Stimulated activated naive CD8-positive, alpha-beta T cell treated with anti-CD3 and anti-CD28 coated beads, Interleukin-15, amount 100 ng/mL, for 72 hours (primary cell): ENCODE measurements at regions not wholly inside any gene's neighbourhood (a gene's known extent, or its start where the extent isn't known, plus 50 kb on each side); places are given as distances from the start of the nearest gene placed in this dataset.

Experiments used
- ATAC-seq: fragments of 150-1000 bp; cut with Tn5 transposase; 2 replicates; pipeline ENCODE4 v1.10.0; 2021; ENCODE audit warnings: mild to moderate bottlenecking, moderate library complexity
- DNase-seq, 2 donors: peaks; one replicate each; pipeline ENCODE4 v3.0.0; 2021 to 2022
- H3K27ac Mint-ChIP-seq, 2 donors: one replicate each; pipeline ENCODE4 v1.8.0; 2022; ENCODE audit warnings: mild to moderate bottlenecking in 2 of 2, mixed read lengths in 2 of 2, moderate library complexity in 2 of 2
- H3K27me3 Mint-ChIP-seq: one replicate; pipeline ENCODE4 v1.8.0; 2022; ENCODE audit warnings: mixed read lengths
- H3K4me1 Mint-ChIP-seq: one replicate; pipeline ENCODE4 v1.8.0; 2022; ENCODE audit warnings: mild to moderate bottlenecking, mixed read lengths
- H3K4me3 Mint-ChIP-seq, 2 donors: one replicate each; pipeline ENCODE4 v1.8.0; 2022; ENCODE audit warnings: mild to moderate bottlenecking in 2 of 2, mixed read lengths in 2 of 2, moderate library complexity in 1 of 2
- H3K9me3 Mint-ChIP-seq, 2 donors: one replicate each; pipeline ENCODE4 v1.8.0; 2022; ENCODE audit warnings: mixed read lengths in 2 of 2

DNA sequence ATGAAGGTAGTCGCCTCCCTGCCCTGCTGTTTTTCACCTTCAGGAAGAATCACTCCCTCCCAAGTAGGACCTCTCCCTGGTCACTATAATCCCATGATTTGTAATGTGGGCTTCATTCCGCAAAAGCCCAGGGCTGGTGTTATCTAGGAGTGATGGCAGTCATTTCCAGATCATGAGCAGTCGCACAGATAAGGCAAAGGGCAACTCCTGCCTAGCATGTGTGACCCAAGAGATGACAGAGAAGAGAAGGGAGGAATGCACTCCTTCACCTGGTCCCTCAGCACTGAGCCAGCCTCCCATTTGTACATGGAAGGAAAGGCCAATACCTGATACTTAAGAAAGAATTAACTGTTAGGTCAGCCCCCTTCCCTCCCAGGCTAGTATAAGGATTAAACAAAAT, 102.9 kb downstream of the RPL27A start:
- no peak overlapping the region for H3K4me3 Mint-ChIP-seq
- H3K4me1 Mint-ChIP-seq: no peaks in the 10 kb centered on the region
- no peaks in the 10 kb centered on the region for H3K9me3 Mint-ChIP-seq
- H3K27ac Mint-ChIP-seq: no peak overlapping the region
- no peak for ATAC-seq
- DNase-seq: no peak
- H3K27me3 Mint-ChIP-seq: peaks cover 11% of the 10 kb centered on the region

DNA sequence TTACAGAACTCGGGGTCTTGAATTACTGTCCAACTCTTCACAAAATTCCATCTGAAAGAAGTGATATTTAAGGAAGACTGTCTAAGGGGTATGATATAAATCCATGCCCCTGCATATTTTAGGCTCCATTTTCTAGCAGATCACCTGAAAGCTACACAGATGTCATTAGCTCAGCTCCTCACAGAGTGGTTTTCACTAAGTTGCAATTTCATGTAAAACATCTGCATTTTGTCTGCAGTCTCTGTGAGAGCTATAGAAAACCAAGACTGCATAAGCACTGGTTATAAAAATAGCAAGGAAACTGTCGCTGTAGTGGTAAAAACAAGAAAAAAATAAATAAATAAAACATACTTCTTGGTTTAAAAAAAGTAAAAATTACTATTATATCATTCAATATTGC, 103.4 kb downstream of the RPL27A start:
- H3K4me3 Mint-ChIP-seq: no peak overlapping the region
- DNase-seq (no peak), ATAC-seq (no peak)
- H3K27ac Mint-ChIP-seq: no peak overlapping the region
- H3K9me3 Mint-ChIP-seq: no peaks in the 10 kb centered on the region
- H3K27me3 Mint-ChIP-seq: peaks cover 5% of the 10 kb centered on the region
- no peaks in the 10 kb centered on the region for H3K4me1 Mint-ChIP-seq

DNA sequence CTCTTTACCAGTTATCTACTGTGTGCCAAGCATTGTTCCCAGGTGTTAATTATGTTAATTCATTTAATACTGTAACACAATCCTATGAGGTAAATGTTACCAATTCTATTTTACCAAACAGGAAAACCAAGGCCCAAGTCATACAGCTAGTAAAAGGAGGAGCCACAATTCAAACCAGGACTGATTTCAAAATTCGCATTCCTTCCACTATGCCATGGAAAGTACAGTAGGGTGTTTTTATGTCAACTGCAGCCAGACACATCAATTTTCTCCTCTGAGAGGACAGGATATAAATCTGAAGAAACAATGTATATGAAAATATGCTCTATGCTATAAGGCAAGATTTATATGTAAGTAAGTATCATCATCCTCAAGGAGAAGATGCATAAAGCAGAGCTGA, 104.3 kb downstream of the RPL27A start:
- Mint-ChIP-seq H3K27ac (no peak overlapping the region), H3K4me3 (no peak overlapping the region), H3K27me3 (no peaks in the 10 kb centered on the region), H3K4me1 (no peaks in the 10 kb centered on the region), H3K9me3 (no peaks in the 10 kb centered on the region)
- DNase-seq (no peak), ATAC-seq (no peak)

DNA sequence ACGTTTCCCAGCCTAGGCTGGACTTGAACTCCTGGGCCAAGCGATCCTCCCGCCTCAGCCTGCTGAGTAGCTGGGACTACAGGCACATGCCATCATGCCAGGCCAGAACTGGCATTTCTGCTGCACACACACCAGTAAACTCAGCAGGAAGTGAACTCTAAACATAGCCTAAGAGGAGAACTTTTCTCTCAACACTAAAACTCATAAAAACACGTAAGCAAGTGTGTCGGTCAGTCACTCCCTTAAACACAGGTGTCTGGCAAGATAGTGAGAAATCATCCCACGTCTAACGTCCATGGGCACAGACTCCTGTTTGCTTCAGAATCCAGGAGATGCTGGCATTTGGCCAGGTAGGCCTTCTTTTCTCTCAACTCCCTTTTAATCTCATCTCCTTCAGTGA, 104.8 kb downstream of the RPL27A start:
- H3K27me3 Mint-ChIP-seq: no peaks in the 10 kb centered on the region
- no peak for ATAC-seq
- no peaks in the 10 kb centered on the region for H3K9me3 Mint-ChIP-seq
- no peak overlapping the region for H3K4me3 Mint-ChIP-seq
- H3K27ac Mint-ChIP-seq: no peak overlapping the region
- H3K4me1 Mint-ChIP-seq: no peaks in the 10 kb centered on the region
- no peak for DNase-seq

DNA sequence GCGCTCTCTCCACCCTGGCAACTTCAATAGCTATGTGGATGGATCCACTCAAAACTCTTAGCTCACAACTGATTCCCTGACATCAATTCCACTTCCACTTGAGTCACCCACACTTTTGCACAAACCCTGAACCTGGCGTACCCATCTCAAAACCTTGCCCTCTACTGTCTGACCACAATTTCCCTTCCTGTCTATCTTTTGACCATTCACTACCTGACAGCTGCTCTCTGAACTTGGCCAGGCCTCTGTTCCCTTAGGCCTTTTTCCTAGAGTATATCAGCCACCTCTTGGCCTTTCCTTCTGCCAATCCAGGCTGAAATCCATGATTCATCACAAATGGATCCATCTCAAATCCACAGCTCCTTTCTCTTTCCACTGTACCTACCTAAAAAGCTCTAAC, 106.0 kb downstream of the RPL27A start:
- peak overlapping the region in 1 of 2 donors; percentile 34 for H3K27ac Mint-ChIP-seq
- no peaks in the 10 kb centered on the region for H3K4me1 Mint-ChIP-seq
- no peak for DNase-seq
- ATAC-seq: no peak
- H3K4me3 Mint-ChIP-seq: no peak overlapping the region
- H3K27me3 Mint-ChIP-seq: no peaks in the 10 kb centered on the region
- H3K9me3 Mint-ChIP-seq: no peaks in the 10 kb centered on the region

DNA sequence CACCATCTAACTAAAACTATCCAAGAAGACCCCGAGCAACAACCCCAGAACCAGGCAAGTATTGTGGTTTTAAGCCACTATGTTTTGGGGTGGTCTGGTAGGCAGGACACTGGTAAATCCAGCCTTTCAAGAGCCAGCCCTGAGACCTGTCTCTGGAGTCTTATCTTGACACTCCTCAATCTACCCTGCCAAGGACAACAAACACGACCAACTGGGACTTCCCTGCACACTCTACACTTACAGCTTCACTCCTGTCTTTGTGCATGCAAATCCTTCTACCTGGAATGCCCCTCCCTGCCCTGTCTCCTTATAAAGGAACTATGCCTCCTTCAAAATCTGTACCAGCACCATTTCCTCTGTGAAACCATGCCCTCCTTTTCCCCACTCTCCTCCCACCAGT, 107.3 kb downstream of the RPL27A start:
- Mint-ChIP-seq H3K4me1 (no peaks in the 10 kb centered on the region), H3K4me3 (no peak overlapping the region), H3K27me3 (no peaks in the 10 kb centered on the region), H3K27ac (no peak overlapping the region), H3K9me3 (no peaks in the 10 kb centered on the region)
- no peak for ATAC-seq
- no peak for DNase-seq

DNA sequence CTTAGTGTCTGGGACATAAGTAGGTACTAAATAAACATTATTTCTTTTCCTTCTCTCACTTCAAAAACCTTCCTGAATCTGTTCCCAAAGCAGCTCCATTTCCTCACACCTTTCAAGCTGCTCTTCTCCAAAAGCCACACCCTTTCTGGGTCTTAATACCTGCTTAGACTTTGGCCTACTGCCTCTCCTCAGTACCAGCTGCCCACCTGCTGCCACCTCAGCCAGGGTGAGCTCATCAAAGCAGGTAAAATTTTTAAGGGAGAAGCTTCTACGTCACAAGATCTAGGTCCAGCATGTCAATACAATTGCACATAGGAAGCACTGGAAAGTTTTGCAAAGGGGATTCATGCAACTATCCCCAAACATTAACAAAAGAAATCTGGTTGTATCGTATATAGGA, 108.4 kb downstream of the RPL27A start:
- no peaks in the 10 kb centered on the region for H3K9me3 Mint-ChIP-seq
- no peak overlapping the region for H3K4me3 Mint-ChIP-seq
- H3K4me1 Mint-ChIP-seq: no peaks in the 10 kb centered on the region
- H3K27ac Mint-ChIP-seq: no peak overlapping the region
- no peaks in the 10 kb centered on the region for H3K27me3 Mint-ChIP-seq
- DNase-seq (no peak), ATAC-seq (no peak)

DNA sequence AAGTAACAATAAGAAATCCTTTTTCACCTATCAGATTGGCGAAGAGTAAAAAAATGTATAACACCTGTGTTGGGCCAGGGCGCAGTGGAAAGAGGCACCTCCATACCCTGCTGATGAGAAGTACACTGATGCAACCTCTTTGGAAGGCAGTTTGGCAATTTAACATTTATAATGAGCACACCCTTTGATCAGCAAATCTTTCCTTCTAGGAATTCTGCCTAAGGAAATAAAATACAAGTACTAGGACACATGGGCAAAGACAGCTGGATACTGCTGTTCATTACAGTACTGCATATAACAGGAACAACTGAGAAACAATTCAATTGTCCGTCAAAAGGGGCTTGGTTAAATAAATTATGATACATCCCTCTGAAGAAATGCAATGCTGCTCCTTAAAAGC, 110.1 kb downstream of the RPL27A start:
- no peaks in the 10 kb centered on the region for H3K4me1 Mint-ChIP-seq
- DNase-seq (no peak), ATAC-seq (no peak)
- no peak overlapping the region for H3K4me3 Mint-ChIP-seq
- peaks cover 5% of the 10 kb centered on the region for H3K27me3 Mint-ChIP-seq
- no peaks in the 10 kb centered on the region for H3K9me3 Mint-ChIP-seq
- H3K27ac Mint-ChIP-seq: no peak overlapping the region

DNA sequence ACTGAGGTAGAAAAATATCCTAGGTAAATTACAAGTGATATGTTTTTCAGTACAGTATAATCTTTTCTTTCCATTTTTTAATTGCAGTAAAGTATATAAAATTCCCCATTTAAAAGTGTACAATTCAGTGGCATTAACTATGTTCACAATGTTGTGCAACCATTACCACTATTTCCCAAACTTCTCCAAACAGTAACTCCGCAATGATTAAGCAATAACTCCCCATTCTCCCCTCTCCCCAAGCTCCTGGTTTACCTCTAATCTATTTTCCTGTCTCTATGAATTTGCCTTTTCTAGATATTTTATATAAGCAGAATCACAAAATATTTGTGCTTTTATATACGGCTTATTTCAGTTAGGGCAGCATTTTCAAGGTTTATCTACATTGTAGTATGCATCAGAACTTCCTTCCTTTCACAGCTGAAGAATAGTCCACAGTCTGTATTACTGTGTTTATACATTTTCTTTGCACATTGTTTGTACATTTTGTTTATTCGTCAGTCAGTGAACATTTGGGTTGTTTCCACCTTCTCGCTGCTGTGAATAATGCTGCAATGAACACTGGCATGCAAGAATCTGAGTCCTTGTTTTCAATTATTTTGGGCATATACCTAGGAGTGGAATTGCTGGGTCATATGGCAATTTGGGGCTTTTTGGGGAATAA, 110.7 kb downstream of the RPL27A start:
- Mint-ChIP-seq H3K9me3 (no peaks in the 10 kb centered on the region), H3K27me3 (peaks cover 10% of the 10 kb centered on the region), H3K4me3 (no peak overlapping the region), H3K4me1 (no peaks in the 10 kb centered on the region), H3K27ac (no peak overlapping the region)
- no peak for ATAC-seq
- DNase-seq: no peak

DNA sequence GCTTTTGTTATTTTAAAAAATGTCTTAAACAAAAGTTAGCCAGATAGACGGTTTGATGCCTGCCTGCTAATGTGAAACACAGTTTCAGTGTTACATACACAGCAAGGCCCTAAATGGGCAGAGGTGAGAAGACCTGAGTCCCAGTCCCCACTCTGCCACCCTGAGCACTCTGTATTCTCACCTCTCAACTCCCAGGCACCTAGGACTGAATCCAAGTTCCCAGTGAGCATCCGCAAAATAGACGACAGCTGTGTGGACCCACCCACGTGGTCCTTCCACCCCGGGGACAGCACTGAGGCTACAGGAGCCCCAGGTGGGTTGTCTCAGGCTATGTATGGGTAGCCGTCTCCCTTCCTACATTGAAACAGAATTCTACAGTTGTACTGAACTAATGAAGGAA, 111.5 kb downstream of the RPL27A start:
- no peaks in the 10 kb centered on the region for H3K4me1 Mint-ChIP-seq
- DNase-seq: no peak
- peak overlapping the region in 1 of 2 donors; percentile 84 for H3K27ac Mint-ChIP-seq
- no peak overlapping the region for H3K4me3 Mint-ChIP-seq
- H3K27me3 Mint-ChIP-seq: peaks cover 10% of the 10 kb centered on the region
- no peak for ATAC-seq
- no peaks in the 10 kb centered on the region for H3K9me3 Mint-ChIP-seq

DNA sequence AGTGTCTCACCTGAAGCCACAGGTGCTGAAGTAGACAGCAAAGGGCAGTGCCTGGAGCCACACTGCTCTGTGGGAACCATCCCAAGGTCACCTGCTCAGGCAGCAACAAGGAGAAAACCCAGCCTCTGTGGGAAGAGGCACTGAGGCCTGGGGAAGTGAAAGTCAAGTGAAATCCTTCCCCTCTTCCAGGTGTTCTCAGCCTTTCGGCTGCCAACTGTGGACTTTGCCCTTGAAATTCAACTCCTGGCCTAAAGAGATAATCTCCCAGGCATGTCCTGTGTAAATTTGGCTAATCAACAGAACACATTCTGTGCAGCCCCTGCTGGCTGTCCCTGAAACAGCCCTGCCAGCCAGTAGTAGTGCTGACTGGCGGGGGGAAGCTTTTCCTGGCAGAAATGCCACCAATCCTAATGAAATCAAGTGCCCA, 112.1 kb downstream of the RPL27A start:
- Mint-ChIP-seq H3K9me3 (no peaks in the 10 kb centered on the region), H3K27me3 (peaks cover 10% of the 10 kb centered on the region), H3K4me1 (no peaks in the 10 kb centered on the region), H3K4me3 (no peak overlapping the region), H3K27ac (no peak overlapping the region)
- ATAC-seq (no peak), DNase-seq (no peak)

DNA sequence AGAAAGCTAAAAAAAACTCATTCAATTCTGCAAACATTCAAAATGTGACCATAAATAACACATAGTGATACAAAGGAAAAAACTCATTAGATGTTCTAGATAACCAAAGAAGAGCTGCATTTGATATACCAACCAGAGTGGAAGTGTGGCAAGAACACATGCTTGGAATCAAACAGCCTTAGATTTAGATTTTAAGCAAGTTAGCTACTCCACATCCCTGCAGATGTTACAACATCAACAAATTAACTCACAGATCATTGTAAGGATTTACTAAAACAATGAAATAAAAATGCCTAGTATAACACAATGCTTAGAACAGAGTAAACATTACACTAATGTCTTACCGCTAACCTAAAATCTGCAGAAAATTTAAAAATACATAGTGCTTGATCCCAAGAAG, 114.0 kb upstream of the AKIP1 start:
- Mint-ChIP-seq H3K9me3 (no peaks in the 10 kb centered on the region), H3K4me3 (no peak overlapping the region), H3K27ac (no peak overlapping the region), H3K27me3 (peaks cover 10% of the 10 kb centered on the region), H3K4me1 (no peaks in the 10 kb centered on the region)
- DNase-seq (no peak), ATAC-seq (no peak)

DNA sequence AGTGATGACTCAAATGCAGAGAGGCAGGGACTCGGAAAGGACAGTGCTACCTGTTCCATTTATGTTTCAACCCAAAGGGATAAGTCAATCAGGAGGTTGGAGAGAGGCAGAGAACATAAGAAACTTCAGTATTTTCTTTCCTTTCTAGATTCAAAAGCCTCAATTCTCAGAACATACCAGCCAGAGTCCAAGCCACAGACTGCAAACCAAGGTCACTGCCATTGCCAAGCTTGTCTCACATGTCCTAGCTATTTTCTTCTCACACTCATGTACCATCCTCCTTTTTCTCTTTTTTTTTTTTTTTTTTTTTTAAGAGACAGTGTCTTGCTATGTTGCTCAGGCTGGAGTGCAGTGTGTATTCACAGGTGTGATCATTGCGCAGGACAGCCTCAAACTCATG, 111.7 kb upstream of the AKIP1 start:
- H3K27ac Mint-ChIP-seq: peak overlapping the region in 1 of 2 donors; percentile 85
- H3K4me3 Mint-ChIP-seq: no peak overlapping the region
- DNase-seq: no peak
- H3K27me3 Mint-ChIP-seq: peaks cover 10% of the 10 kb centered on the region
- no peak for ATAC-seq
- H3K9me3 Mint-ChIP-seq: no peaks in the 10 kb centered on the region
- H3K4me1 Mint-ChIP-seq: no peaks in the 10 kb centered on the region

DNA sequence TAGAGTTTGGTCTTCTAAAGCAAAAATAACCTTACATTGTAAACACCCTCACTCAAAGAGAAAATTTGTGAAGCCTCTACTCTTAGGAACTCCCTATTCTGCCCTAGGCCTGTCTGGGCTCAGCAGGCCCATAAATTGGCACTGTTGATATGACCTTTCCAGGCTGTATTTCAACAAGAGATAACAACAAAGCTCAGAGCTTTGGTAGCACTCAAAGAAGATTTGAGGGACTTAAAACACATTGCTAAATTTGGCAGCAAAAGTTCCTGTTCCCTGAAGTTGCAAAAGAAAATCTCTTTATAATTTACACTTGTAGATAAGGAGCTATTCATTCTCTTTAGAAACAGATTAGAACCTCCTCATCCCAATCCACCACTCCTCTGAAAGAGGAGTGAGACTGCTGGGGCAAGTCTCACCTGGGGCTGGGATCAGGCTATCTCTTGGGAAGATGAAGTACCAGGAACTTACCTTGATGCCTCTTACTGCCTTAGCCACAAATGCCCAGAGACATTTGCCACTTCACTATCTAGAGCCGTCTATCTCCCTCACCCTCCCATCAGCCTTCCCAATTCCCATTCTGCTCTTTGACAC, 110.4 kb upstream of the AKIP1 start:
- peak overlapping the region in 1 of 2 donors; percentile 64 for H3K27ac Mint-ChIP-seq
- peaks cover 10% of the 10 kb centered on the region for H3K27me3 Mint-ChIP-seq
- no peaks in the 10 kb centered on the region for H3K4me1 Mint-ChIP-seq
- ATAC-seq (no peak), DNase-seq (no peak)
- no peak overlapping the region for H3K4me3 Mint-ChIP-seq
- no peaks in the 10 kb centered on the region for H3K9me3 Mint-ChIP-seq

DNA sequence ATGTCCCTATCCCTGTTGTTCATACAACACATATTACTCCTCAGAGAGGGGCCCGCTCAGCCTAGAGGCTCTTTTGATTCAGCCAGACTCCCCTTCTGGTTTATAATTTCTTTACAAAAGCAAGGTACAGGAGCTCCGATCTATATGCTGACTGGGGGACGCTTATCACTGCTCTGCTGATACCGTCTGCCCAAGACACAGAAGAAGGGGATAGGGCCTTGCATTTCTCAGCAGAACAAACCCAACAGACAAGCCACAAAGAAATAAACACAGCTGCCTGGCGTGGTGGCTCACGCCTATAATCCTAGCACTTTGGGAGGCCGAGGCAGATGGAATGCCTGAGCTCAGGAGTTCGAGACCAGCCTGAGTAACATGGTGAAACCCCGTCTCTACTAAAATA, 109.9 kb upstream of the AKIP1 start:
- Mint-ChIP-seq H3K27ac (peak overlapping the region in 1 of 2 donors; percentile 64), H3K4me1 (no peaks in the 10 kb centered on the region)

DNA sequence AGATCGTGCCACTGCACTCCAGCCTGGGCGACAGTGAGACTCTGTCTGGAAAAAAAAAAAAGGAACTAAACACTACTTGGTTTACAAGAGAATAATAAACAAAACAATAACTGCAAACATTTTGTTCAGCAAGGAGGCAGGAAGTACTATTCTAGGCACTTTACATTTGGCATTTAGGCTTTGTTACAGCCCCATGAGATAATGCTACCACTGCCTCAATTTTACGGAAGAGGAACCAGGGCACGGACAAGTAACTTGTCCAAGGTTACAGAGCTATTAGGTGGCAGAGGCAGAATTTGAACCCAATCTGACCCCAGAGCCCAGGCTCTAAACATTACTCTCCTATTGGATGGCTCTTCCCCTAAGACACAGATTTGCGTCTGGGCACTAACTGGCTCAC, 108.7 kb upstream of the AKIP1 start:
- DNase-seq: no peak
- no peaks in the 10 kb centered on the region for H3K4me1 Mint-ChIP-seq
- peak overlapping the region in 1 of 2 donors; percentile 84 for H3K27ac Mint-ChIP-seq
- H3K9me3 Mint-ChIP-seq: no peaks in the 10 kb centered on the region
- ATAC-seq: no peak
- H3K27me3 Mint-ChIP-seq: peaks cover 10% of the 10 kb centered on the region
- no peak overlapping the region for H3K4me3 Mint-ChIP-seq

More for the DNA sequence above, 109.9 kb upstream of the AKIP1 start:
- DNase-seq: no peak
- ATAC-seq: no peak
- Mint-ChIP-seq H3K4me3 (no peak overlapping the region), H3K27me3 (peaks cover 10% of the 10 kb centered on the region), H3K9me3 (no peaks in the 10 kb centered on the region)

DNA sequence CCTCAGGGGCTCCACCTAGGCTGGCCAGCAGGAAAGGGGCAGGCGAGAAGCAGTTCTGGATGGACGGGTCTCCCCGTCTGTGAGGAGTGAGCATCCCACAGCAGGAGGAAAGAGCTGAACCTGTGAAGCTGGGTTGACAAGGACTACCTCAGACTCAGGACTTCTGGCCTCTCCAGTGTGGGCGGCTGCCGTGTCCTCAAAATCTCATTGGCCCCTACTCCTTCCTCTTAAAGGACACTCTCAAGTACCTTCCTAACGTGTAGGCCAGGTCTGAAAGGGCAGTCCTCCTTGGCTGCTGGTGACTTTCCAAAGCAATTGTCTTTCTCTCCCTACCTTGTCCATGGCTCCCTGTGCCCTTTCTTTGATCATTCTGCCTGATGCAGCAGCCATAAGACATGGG, 107.0 kb upstream of the AKIP1 start:
- Mint-ChIP-seq H3K27me3 (no peaks in the 10 kb centered on the region), H3K9me3 (no peaks in the 10 kb centered on the region), H3K4me1 (no peaks in the 10 kb centered on the region), H3K27ac (no peak overlapping the region), H3K4me3 (no peak overlapping the region)
- no peak for ATAC-seq
- no peak for DNase-seq
